Type B pancreatic cell (in vitro differentiated cells): ENCODE measurements at regions not wholly inside any gene's neighbourhood (a gene's known extent, or its start where the extent isn't known, plus 50 kb on each side); places are given as distances from the start of the nearest gene placed in this dataset.

ENCODE experiments used
- DNase-seq: peaks from one replicate; pipeline ENCODE4 v3.0.0; 2021; ENCODE audit warnings: mixed read lengths; ENCODE audit not compliant: unreplicated experiment; ENCODE audit errors: extremely low spot score
- H3K27ac Mint-ChIP-seq: 2 replicates; pipeline ENCODE4 v1.8.0; 2021; ENCODE audit warnings: mild to moderate bottlenecking, mixed read lengths
- H3K27me3 Mint-ChIP-seq: 2 replicates; pipeline ENCODE4 v1.8.0; 2021; ENCODE audit warnings: mixed read lengths
- H3K36me3 Mint-ChIP-seq: 2 replicates; pipeline ENCODE4 v1.8.0; 2021; ENCODE audit warnings: mixed read lengths
- H3K4me1 Mint-ChIP-seq: one replicate; pipeline ENCODE4 v1.8.0; 2021; ENCODE audit warnings: mixed read lengths; ENCODE audit not compliant: unreplicated experiment
- H3K4me3 Mint-ChIP-seq: 2 replicates; pipeline ENCODE4 v1.8.0; 2021; ENCODE audit warnings: mild to moderate bottlenecking, mixed read lengths
- H3K9me3 Mint-ChIP-seq: 2 replicates; pipeline ENCODE4 v1.8.0; 2021; ENCODE audit warnings: mixed read lengths
- TF ChIP-seq, protein P1 (sequence below): fragments of 200-600 bp; sonication (generic); conservative IDR thresholded peaks from 2 replicates; pipeline ENCODE4 v1.5.0; 2021; ENCODE audit warnings: antibody characterized with exemption, mild to moderate bottlenecking

DNA sequence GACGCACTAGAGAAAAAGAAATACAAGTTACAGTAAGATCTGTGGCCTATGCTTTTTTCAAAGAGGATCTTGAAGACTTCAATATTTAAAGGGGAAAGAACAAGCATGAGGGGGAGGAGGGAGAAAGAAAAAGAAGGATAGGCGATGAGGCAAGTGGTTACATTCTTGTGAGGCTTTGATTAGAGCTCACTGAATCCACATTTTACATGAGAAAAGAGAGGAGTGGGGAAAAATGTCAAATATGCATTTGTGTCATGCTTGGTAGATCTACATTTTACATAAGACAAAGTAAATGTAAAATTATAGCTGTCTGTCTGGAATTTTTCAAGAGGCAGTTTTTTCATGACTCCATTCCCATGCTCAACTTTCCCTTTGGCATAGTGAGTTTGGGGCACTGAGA lies 965.9 kb downstream of the FSTL5 start:
- no peaks in the 10 kb centered on the region for H3K4me1 Mint-ChIP-seq
- no peaks in the 10 kb centered on the region for H3K9me3 Mint-ChIP-seq
- no peaks in the 10 kb centered on the region for H3K27me3 Mint-ChIP-seq
- TF ChIP-seq, protein P1, sequence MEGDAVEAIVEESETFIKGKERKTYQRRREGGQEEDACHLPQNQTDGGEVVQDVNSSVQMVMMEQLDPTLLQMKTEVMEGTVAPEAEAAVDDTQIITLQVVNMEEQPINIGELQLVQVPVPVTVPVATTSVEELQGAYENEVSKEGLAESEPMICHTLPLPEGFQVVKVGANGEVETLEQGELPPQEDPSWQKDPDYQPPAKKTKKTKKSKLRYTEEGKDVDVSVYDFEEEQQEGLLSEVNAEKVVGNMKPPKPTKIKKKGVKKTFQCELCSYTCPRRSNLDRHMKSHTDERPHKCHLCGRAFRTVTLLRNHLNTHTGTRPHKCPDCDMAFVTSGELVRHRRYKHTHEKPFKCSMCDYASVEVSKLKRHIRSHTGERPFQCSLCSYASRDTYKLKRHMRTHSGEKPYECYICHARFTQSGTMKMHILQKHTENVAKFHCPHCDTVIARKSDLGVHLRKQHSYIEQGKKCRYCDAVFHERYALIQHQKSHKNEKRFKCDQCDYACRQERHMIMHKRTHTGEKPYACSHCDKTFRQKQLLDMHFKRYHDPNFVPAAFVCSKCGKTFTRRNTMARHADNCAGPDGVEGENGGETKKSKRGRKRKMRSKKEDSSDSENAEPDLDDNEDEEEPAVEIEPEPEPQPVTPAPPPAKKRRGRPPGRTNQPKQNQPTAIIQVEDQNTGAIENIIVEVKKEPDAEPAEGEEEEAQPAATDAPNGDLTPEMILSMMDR = no peak
- H3K36me3 Mint-ChIP-seq = no peaks in the 10 kb centered on the region
- no peak overlapping the region for H3K27ac Mint-ChIP-seq
- DNase-seq = no peak
- H3K4me3 Mint-ChIP-seq = no peak overlapping the region

DNA sequence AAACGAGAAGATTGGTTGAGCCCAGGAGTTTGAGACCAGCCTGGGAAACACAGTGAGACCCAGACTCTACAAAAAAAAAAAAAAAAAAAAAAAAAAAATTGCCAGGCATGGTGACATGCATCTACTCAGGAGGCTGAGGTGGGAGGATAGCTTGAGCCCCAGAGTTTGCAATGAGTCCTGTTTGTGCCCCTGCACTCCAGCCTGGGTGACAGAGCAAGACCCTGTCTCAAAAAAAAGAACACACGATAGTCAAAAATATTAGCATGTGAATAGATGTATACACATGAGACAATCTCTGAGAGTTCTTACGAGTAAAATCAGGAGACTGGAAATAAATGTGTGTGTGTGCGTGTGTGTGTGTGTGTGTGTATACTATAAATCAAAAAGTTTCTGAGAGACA lies 966.3 kb downstream of the FSTL5 start:
- Mint-ChIP-seq H3K4me1 (no peaks in the 10 kb centered on the region), H3K27ac (no peak overlapping the region), H3K27me3 (no peaks in the 10 kb centered on the region), H3K36me3 (no peaks in the 10 kb centered on the region), H3K9me3 (no peaks in the 10 kb centered on the region), H3K4me3 (no peak overlapping the region)
- TF ChIP-seq, protein P1 = no peak
- no peak for DNase-seq

DNA sequence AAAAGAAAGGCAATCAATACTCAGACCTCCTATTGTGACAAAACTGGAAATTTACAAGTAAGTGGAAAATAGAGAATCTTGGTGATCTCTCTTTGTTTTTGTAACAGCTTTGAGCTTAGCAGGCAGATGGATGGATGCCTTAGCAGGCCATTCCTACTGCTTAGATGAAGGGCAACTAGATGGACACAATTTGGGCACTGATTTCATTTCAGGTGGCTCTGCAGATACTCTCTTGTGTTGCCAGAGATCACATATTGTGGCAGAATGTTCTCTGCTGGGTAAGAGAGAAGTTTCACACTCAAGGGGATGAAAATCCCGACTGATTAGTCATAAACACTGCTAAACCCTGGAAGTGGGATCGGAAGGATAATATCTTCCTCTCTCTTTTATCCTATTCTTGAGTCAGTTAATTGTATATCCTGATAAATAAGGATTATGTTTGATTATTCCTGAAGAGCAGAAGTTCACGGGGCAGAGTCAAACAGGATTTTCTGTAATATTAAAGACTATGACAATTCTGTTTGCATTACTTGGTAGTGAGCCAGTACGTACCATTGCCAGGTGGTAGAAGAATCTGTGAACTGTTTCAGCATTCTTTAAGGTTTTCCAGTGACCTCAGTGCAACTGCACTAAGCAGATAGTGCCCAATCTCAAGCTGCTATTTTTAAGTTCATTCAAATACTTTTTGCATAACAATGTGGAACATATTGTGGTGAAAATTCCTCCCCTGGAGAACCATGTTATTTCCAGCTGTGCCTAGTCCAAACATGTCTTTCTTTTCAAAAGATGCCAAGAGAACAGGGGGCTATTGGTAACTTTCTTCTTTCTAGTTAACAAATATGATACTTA lies 974.3 kb downstream of the FSTL5 start:
- H3K4me3 Mint-ChIP-seq = no peak overlapping the region
- no peak for DNase-seq
- TF ChIP-seq, protein P1 = no peak
- H3K27ac Mint-ChIP-seq = no peak overlapping the region
- H3K27me3 Mint-ChIP-seq = no peaks in the 10 kb centered on the region
- H3K36me3 Mint-ChIP-seq = no peaks in the 10 kb centered on the region
- no peaks in the 10 kb centered on the region for H3K9me3 Mint-ChIP-seq
- no peaks in the 10 kb centered on the region for H3K4me1 Mint-ChIP-seq

DNA sequence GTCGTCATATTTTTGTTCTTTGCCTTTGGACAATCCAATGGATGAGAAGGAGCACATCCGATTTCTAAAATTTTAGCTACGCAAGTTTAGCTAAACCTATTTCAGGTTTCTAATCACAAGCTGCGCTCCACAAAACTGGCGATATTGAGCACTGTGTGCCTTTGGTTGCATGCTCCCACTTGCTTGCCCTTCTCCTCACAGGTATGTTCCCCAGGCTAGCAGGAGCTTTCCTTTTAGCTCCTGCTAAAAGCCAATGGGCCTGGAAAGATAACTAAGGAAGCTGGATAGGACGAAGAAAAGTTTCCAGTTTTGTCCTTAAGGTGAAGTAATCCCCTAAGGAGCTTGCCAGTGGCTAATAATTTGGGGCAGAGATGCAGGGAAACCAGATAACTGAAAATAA lies 975.2 kb downstream of the FSTL5 start:
- Mint-ChIP-seq H3K27ac (no peak overlapping the region), H3K4me3 (no peak overlapping the region), H3K4me1 (no peaks in the 10 kb centered on the region), H3K36me3 (no peaks in the 10 kb centered on the region), H3K27me3 (no peaks in the 10 kb centered on the region), H3K9me3 (no peaks in the 10 kb centered on the region)
- no peak for DNase-seq
- TF ChIP-seq, protein P1 = no peak

DNA sequence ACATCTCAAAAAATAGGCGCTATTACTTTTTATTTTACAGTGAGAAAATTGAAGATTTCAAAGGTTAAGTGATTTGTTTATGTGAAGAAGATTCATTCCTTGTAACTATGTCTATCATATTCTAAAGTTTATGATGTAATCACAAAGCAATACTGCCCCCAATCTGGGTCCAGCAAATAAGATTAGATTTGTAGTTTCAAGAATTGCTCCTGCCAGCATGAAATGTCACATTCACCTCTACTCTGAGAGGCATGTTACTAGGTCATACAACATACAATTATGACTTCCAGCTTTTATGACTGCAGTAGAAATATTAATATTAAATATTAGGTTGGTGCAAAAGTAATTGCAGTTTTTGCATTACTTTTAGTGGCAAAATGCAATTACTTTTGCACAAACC lies 976.2 kb downstream of the FSTL5 start:
- Mint-ChIP-seq H3K27ac (no peak overlapping the region), H3K4me1 (no peaks in the 10 kb centered on the region), H3K36me3 (no peaks in the 10 kb centered on the region), H3K27me3 (no peaks in the 10 kb centered on the region), H3K9me3 (no peaks in the 10 kb centered on the region), H3K4me3 (no peak overlapping the region)
- TF ChIP-seq, protein P1 = no peak
- DNase-seq = no peak
